Dermis blood vessel endothelial cell (primary cell): ENCODE measurements at regions not wholly inside any gene's neighbourhood (a gene's known extent, or its start where the extent isn't known, plus 50 kb on each side); places are given as distances from the start of the nearest gene placed in this dataset.

ENCODE experiments used
- DNase-seq: peaks from one replicate; pipeline ENCODE4 v3.0.0; 2010

DNA sequence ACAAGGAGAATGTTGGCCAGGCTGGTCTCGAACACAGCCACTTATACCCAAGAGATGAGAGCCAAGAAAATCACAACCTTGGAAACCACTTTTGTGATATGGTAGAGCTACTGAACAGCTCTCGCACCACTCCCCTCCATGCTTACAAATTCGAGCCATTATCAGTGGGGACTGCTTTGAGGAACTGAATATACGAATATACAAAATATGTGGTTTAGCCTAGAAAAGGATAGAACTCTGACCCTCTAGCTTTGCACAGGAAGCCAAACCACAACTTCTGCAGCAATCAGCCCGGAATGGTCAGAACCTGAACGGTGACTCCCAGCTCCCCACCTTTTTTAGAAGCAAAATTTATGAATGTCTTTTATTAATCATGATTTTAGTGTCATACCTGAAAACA is 129.8 kb upstream of the TMEM132C start:
- no peak for DNase-seq

DNA sequence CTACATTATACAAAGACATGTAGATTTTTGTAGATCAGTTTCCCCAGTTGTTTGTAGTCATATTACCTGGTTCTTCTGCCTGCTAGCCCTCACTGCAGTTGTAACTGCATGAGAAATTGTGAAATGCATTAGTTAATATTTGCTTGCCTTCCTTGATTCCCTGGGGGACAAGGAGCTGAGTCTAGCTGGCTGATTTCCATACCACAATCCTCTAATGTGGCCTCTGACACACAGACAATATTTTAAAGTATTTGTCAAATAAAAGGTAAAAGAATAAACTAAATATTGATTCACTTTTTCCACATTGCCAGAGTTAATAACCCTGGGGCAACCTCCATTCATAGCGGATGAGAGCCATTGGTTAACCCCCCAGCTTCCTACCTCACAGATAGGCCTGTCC is 128.8 kb upstream of the TMEM132C start:
- no peak for DNase-seq

DNA sequence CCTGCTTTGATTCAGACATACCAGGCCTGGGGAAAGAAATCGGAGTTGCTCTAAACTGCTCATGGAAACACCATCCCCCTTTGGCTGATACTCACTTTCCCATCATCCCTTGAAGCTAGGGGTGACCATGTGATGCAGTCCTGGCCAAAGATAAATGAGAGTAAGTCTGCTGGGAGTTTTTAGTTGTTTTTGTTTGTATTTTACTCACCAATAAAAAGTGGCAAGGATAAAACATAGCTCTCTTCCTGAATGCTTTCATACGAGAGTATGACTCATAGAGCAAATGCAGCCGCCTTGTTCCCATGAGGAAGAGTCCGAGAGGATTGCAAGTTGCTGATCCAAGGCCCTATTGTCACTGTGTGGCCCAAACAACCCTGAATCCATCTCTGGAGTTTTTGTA is 126.4 kb upstream of the TMEM132C start:
- DNase-seq, result no peak

DNA sequence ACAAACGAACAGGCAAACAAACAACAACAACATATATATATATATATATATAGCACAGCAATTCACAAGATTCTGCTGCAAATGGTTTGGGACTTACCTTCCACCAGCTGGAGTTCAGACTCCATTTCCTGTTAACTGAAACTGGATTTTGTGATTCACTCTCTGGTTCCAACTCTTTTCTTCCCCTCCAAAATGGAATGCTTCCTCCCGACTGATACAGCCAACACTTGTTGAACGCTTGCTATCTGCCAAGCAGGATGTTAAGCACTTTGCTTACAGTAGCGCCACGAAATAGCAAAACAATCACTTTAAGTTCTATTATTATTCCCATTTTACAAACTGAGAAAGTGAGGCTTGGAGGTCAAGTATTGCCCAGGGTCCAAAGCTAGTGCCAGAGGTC is 116.0 kb upstream of the TMEM132C start:
- no peak for DNase-seq

DNA sequence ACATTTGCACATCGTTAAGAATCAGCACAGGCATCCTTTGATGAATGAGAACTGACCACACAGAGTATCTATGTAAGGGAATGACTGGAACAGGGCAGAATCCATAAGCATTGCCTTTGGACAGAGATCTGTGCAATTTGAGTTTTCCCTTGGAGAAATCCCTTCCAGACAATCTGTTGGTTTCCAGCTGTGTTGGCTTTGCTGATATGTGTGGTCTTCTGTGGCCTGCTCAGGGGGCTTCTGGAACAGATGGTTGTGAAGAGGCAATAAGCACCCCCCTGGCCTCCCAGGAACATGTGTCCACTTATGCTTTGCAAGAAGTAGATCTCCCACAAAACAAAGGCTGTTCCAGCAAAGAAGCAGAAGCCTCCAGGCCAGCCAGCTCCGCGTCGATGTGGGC is 111.4 kb upstream of the TMEM132C start:
- DNase-seq, result no peak

DNA sequence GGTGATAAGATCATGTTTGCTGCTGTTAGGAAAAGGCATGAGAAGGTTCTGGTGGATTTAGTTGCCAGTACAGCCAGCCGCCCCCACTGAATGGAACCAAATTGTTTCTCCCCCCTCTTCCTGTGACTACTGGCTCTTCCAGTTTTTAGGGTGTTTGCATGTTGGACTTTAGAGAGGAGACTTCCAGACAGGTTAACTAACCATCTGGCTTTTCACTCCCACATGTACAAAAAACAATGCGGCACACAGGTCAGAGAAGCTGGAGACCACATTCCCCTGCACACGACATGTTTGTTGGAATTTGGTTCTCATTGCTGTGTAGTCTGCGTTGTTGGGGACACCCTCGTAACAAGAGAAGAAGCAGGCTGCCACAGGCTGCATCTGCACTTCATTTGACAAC is 103.9 kb upstream of the TMEM132C start:
- no peak for DNase-seq

DNA sequence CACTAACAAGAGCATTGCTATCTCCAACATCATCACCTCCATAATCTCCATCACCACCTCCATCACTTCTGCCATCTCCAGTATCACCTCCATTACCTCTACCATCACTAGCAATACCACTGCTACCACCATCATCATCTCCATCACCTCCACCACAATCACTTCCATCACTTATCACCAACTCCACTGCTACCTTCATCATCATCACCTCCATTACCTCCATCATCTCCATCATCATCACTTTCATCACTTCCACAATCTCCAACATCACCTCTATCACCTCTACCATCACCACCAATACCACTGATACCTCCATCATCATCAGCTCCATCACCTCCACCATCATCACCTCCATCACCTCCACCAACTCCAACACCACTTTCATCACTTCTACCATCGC is 102.4 kb upstream of the TMEM132C start:
- no peak for DNase-seq

DNA sequence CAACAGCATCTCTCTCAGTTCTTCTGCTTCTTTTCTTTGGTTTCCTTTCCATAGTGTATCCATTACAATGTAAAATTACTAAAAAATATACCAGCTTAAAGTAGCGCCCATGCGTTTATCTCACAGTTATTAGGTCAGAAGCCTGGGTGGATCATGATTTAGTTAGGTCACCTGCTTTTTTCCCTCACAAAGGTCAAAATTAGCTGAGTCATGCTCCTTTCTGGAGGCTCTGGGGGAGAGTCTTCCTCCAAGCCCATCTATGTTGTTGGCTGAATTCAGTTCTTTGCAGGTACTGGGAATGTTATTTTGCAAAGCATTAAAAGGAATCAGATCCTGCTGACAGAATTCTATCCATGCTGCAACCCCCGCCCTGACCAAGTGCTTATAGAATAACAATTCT is 101.6 kb upstream of the TMEM132C start:
- no peak for DNase-seq

DNA sequence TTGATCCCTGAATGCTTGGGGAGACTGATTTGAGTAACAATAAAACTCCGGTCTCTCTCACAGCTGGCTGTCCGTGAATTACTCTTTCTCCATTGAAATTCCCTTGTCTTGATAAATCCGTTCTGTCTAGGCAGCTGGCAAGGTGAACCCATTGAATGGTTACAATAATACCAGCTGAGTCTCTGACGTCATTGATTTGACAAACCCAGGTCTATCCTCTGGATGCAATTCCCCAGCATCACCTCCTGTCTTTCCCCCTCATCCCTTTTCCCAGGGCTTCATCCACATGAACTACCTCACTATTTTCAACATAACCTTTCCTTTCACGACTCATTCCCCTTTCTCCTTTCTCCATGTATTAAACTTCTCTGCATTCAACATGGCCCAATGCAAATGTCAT is 98.7 kb upstream of the TMEM132C start:
- no peak for DNase-seq

DNA sequence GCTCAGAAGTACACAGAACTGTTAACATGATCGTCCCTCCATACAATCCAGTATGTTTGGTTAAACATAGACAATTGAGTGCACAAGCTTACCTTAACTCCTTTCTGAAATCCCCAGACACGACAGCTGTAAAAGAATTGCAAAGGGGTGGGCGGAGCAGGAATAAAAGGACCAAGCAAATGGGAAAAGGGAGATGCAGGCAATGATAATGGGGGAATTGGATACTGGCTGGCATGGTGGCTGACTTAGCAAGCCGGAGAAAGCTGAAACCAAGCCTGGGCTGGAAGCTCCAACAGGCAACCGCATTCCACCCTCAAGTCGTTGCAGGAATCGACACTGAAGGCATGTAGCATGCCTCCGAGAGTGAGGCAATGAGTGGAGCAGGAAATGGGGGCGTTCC is 96.8 kb upstream of the TMEM132C start:
- no peak for DNase-seq

DNA sequence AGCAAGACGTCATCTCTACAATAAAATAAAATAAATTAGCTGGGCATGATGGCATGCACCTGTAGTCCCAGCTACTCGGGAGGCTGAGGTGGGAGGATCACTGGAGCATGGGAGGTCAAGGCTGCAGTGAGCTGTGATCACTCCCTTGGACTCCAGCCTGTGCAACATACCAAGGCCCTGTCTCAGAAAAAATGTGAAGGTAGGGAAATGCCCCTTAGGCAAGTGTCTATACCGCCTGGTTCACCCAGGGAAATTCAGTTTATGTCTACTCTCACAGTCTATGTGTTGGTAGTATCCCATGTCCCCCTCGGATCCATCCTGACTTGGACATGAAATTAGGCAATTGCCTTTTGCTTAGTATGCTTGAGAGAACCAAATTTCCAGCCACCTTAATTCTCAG is 88.4 kb upstream of the TMEM132C start:
- no peak for DNase-seq

DNA sequence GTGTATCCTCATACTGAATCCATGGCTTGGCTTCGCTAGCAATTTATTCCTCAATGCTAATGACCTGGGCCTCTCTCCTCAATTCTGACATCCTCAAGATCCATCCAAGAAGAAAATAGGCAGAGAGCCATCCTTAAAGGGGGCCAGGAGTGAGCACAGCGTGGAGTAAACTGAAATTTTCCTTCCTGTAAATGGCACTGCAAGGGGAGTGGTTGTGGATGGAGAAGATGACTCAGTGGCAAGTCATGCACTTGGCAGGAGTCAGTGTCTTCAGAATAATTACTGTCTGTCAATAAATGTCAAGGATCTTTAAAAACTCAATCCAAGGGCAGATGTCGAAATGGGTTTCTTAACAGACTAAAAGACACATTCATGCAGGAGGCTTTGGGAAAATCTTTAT is 88.0 kb upstream of the TMEM132C start:
- DNase-seq, result no peak

DNA sequence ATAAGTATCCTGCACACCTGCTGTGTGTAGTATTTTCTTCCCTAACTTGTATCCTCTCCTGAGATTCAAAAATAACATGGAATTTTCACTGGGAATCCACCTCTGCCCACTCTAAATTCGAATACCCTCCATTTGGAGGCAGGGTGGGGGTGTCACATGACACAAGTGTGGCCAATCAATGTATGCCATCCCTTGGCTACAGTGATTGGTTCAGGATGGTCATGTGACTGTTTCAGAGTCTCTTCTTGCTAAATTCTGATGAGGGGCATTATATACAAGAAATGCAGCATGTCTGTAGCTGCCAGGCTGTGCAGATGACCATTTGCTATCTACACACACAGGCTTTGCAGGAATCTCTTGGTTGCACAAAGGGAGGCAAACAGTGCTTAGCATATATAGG is 86.8 kb upstream of the TMEM132C start:
- no peak for DNase-seq

DNA sequence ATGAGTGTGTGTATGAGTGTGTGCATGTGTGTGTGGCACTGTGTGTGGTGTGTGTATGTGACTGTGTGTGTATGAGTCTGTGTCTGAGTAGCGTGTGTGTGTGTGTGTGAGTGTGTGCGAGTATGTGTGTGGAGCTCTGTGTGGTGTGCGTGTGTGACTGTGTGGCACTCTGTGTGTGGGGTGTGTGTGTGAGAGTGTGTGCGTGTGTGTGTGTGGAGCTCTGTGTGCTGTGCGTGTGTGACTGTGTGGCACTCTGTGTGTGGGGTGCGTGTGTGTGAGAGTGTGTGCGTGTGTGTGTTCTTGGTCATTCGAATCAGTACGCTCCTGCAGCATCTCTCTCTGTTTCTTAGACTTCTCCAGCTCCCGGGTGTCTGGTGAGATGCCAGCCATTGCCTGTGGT is 76.9 kb upstream of the TMEM132C start:
- DNase-seq, result no peak

DNA sequence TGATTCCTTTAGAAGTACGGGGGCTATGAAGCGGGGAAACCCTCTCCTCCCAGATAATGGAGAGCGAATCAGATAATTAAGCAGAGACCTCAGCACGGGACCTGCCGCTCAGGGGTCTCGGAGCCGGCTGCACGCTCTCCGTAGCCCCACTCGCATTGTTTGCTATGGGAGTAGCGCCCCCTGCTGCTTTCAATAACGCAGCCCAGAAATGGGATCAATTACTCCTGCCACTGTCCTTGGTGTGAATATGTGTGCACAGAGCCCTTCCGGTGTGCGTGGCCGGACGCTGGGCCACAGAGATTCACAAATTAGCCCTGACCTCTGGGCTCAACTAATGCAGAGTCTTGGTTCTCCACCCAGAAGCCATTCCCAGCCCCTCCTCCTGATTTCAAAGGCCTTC is 76.4 kb upstream of the TMEM132C start:
- DNase-seq, result no peak

DNA sequence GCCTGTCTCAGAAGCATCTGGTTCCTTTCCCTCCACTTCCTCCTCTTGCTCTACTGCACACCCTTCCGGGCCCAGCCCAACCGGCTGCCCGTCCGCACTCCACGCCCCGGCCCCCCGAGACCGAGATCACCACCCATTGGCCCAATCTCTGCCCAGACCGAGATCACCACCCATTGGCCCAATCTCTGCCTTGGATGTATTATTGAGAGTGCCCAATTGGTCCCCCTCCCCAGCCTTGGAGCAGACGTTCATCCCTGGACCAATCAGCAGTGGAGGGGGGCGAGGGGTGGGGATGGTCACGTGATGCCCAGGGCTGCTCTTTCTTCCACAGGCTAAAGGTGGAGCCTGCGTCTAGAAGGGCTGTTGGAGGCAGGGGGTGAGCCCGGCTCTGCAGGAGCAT is 75.6 kb upstream of the TMEM132C start:
- no peak for DNase-seq

DNA sequence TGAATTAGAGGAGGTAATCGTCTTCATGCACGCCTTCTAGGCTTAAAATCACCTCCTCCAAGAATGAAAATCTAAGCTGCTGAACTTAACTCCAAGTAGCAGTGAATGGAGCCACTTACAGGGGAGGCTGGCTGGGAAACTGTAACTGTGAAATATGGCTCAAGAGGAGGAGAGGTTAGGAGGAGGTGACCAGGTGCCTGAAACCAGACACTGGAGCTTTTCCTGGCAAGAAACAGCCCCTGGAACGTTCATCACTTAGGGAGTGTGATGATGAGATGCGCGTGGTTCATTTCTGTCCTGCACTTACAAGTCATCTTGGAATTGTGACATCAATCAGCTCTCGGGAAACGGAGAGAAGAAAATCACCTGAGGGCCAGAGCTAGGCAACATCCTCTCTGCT is 62.3 kb upstream of the TMEM132C start:
- no peak for DNase-seq

DNA sequence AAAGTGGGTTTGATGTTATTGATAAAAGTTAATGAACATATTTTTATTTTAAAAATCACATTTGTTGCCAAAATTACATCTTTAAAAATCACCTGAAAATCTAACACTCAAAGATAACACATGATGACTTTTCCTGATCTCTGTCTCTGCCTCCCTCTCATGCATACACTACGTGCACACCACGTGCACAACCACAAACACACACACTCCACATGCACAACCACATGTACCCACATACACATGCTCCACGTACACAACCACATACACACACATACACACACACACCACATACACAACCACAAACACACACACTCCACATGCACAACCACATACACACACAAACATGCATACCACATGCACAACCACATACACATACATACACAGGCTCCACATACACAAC is 61.8 kb upstream of the TMEM132C start:
- no peak for DNase-seq

DNA sequence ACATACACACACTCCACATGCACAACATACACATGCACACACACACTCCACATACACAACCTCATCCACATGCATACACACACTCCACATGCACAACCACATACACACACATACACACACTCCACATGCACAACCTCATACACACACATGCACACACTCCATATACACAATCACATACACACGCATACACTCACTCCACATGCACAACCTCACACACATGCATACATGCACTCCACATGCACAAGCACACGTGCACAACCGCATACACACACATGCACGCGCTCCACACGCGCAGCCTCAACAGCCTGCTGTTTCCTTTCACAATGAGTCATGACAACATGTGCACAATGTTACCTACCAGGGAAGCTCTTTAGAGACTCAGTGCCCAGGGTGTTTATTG is 61.2 kb upstream of the TMEM132C start:
- DNase-seq, result no peak
